ENCODE measurements at regions not wholly inside any gene's neighbourhood (a gene's known extent, or its start where the extent isn't known, plus 50 kb on each side); places are given as distances from the start of the nearest gene placed in this dataset.

GRCh38 chr2:59074071-59074470 lies 832.9 kb upstream of the FANCL start:
- Histone ChIP-seq H3K27me3 (ENCODE audit: control insufficient read depth, insufficient read depth, low read length) (no peaks in the 10 kb centered on the region), H3K4me1 (ENCODE audit: control insufficient read depth, insufficient read depth, low read length) (peaks cover 2% of the 10 kb centered on the region), H3K4me3 (ENCODE audit: low read length) (no peak overlapping the region), H3K27ac (ENCODE audit: low read depth, low read length) (no peak overlapping the region), H3K36me3 (ENCODE audit: control insufficient read depth, insufficient read depth, low read length) (no peaks in the 10 kb centered on the region), H3K9ac (ENCODE audit: low read length) (no peak overlapping the region)

- Histone ChIP-seq H3K4me3 (ENCODE audit: low read length) (no peak overlapping the region), H3K36me3 (ENCODE audit: control insufficient read depth, insufficient read depth, low read length) (no peaks in the 10 kb centered on the region), H3K4me1 (ENCODE audit: control insufficient read depth, insufficient read depth, low read length) (peaks cover 5% of the 10 kb centered on the region), H3K27me3 (ENCODE audit: control insufficient read depth, insufficient read depth, low read length) (no peaks in the 10 kb centered on the region), H3K9ac (ENCODE audit: low read length) (no peak overlapping the region), H3K27ac (ENCODE audit: low read depth, low read length) (no peak overlapping the region)
Measured at GRCh38 chr2:59073286-59073685, 832.2 kb upstream of the FANCL start.

GRCh38 chr2:59068255-59068654 lies 827.1 kb upstream of the FANCL start:
- Histone ChIP-seq H3K36me3 (ENCODE audit: control insufficient read depth, insufficient read depth, low read length) (no peaks in the 10 kb centered on the region), H3K4me1 (ENCODE audit: control insufficient read depth, insufficient read depth, low read length) (peaks cover 5% of the 10 kb centered on the region)

GRCh38 chr2:59066787-59067399 lies 825.8 kb upstream of the FANCL start:
- H3K9ac ChIP-seq (ENCODE audit: low read length) = no peak overlapping the region
- H3K36me3 ChIP-seq (ENCODE audit: control insufficient read depth, insufficient read depth, low read length) = no peaks in the 10 kb centered on the region
- H3K27me3 ChIP-seq (ENCODE audit: control insufficient read depth, insufficient read depth, low read length) = no peaks in the 10 kb centered on the region
- no peak overlapping the region for H3K27ac ChIP-seq (ENCODE audit: low read depth, low read length)
- H3K4me1 ChIP-seq (ENCODE audit: control insufficient read depth, insufficient read depth, low read length) = peaks cover 5% of the 10 kb centered on the region
- H3K4me3 ChIP-seq (ENCODE audit: low read length) = no peak overlapping the region

More at GRCh38 chr2:59068255-59068654, 827.1 kb upstream of the FANCL start:
- H3K4me3 ChIP-seq (ENCODE audit: low read length) = no peak overlapping the region
- no peak overlapping the region for H3K9ac ChIP-seq (ENCODE audit: low read length)
- no peaks in the 10 kb centered on the region for H3K27me3 ChIP-seq (ENCODE audit: control insufficient read depth, insufficient read depth, low read length)
- no peak overlapping the region for H3K27ac ChIP-seq (ENCODE audit: low read depth, low read length)

- Histone ChIP-seq H3K9ac (ENCODE audit: low read length) (no peak overlapping the region), H3K27me3 (ENCODE audit: control insufficient read depth, insufficient read depth, low read length) (no peaks in the 10 kb centered on the region), H3K4me3 (ENCODE audit: low read length) (no peak overlapping the region), H3K4me1 (ENCODE audit: control insufficient read depth, insufficient read depth, low read length) (no peaks in the 10 kb centered on the region), H3K27ac (ENCODE audit: low read depth, low read length) (no peak overlapping the region), H3K36me3 (ENCODE audit: control insufficient read depth, insufficient read depth, low read length) (no peaks in the 10 kb centered on the region)
Measured at GRCh38 chr2:59047373-59047995, 806.4 kb upstream of the FANCL start.

GRCh38 chr2:59046401-59047372 lies 805.6 kb upstream of the FANCL start:
- H3K27ac ChIP-seq (ENCODE audit: low read depth, low read length) = no peak overlapping the region
- H3K36me3 ChIP-seq (ENCODE audit: control insufficient read depth, insufficient read depth, low read length) = no peaks in the 10 kb centered on the region
- H3K27me3 ChIP-seq (ENCODE audit: control insufficient read depth, insufficient read depth, low read length) = no peaks in the 10 kb centered on the region

GRCh38 chr2:59044736-59045135 lies 803.6 kb upstream of the FANCL start:
- no peaks in the 10 kb centered on the region for H3K4me1 ChIP-seq (ENCODE audit: control insufficient read depth, insufficient read depth, low read length)
- H3K9ac ChIP-seq (ENCODE audit: low read length) = no peak overlapping the region
- no peaks in the 10 kb centered on the region for H3K27me3 ChIP-seq (ENCODE audit: control insufficient read depth, insufficient read depth, low read length)
- no peak overlapping the region for H3K27ac ChIP-seq (ENCODE audit: low read depth, low read length)
- H3K4me3 ChIP-seq (ENCODE audit: low read length) = no peak overlapping the region
- no peaks in the 10 kb centered on the region for H3K36me3 ChIP-seq (ENCODE audit: control insufficient read depth, insufficient read depth, low read length)

More at GRCh38 chr2:59046401-59047372, 805.6 kb upstream of the FANCL start:
- no peak overlapping the region for H3K9ac ChIP-seq (ENCODE audit: low read length)
- no peak overlapping the region for H3K4me3 ChIP-seq (ENCODE audit: low read length)
- H3K4me1 ChIP-seq (ENCODE audit: control insufficient read depth, insufficient read depth, low read length) = no peaks in the 10 kb centered on the region

GRCh38 chr2:59041139-59041538 lies 800.0 kb upstream of the FANCL start:
- Histone ChIP-seq H3K4me1 (ENCODE audit: control insufficient read depth, insufficient read depth, low read length) (no peaks in the 10 kb centered on the region), H3K27ac (ENCODE audit: low read depth, low read length) (no peak overlapping the region), H3K36me3 (ENCODE audit: control insufficient read depth, insufficient read depth, low read length) (no peaks in the 10 kb centered on the region), H3K9ac (ENCODE audit: low read length) (no peak overlapping the region), H3K27me3 (ENCODE audit: control insufficient read depth, insufficient read depth, low read length) (no peaks in the 10 kb centered on the region), H3K4me3 (ENCODE audit: low read length) (no peak overlapping the region)

GRCh38 chr2:59034837-59035236 lies 793.7 kb upstream of the FANCL start:
- H3K27me3 ChIP-seq (ENCODE audit: control insufficient read depth, insufficient read depth, low read length) = no peaks in the 10 kb centered on the region
- peak overlapping the region; percentile 11 for H3K27ac ChIP-seq (ENCODE audit: low read depth, low read length)
- no peak overlapping the region for H3K4me3 ChIP-seq (ENCODE audit: low read length)
- no peaks in the 10 kb centered on the region for H3K36me3 ChIP-seq (ENCODE audit: control insufficient read depth, insufficient read depth, low read length)
- peaks cover 5% of the 10 kb centered on the region for H3K4me1 ChIP-seq (ENCODE audit: control insufficient read depth, insufficient read depth, low read length)
- no peak overlapping the region for H3K9ac ChIP-seq (ENCODE audit: low read length)

GRCh38 chr2:59034106-59034505 lies 793.0 kb upstream of the FANCL start:
- no peak overlapping the region for H3K9ac ChIP-seq (ENCODE audit: low read length)
- H3K27ac ChIP-seq (ENCODE audit: low read depth, low read length) = peak overlapping the region; percentile 11
- H3K4me1 ChIP-seq (ENCODE audit: control insufficient read depth, insufficient read depth, low read length) = peaks cover 5% of the 10 kb centered on the region
- H3K27me3 ChIP-seq (ENCODE audit: control insufficient read depth, insufficient read depth, low read length) = no peaks in the 10 kb centered on the region
- no peak overlapping the region for H3K4me3 ChIP-seq (ENCODE audit: low read length)
- no peaks in the 10 kb centered on the region for H3K36me3 ChIP-seq (ENCODE audit: control insufficient read depth, insufficient read depth, low read length)

GRCh38 chr2:59033661-59034060 lies 792.5 kb upstream of the FANCL start:
- H3K27me3 ChIP-seq (ENCODE audit: control insufficient read depth, insufficient read depth, low read length) = no peaks in the 10 kb centered on the region
- H3K27ac ChIP-seq (ENCODE audit: low read depth, low read length) = no peak overlapping the region
- peaks cover 5% of the 10 kb centered on the region for H3K4me1 ChIP-seq (ENCODE audit: control insufficient read depth, insufficient read depth, low read length)
- H3K9ac ChIP-seq (ENCODE audit: low read length) = no peak overlapping the region
- H3K4me3 ChIP-seq (ENCODE audit: low read length) = no peak overlapping the region
- H3K36me3 ChIP-seq (ENCODE audit: control insufficient read depth, insufficient read depth, low read length) = no peaks in the 10 kb centered on the region

- Histone ChIP-seq H3K9ac (ENCODE audit: low read length) (no peak overlapping the region), H3K4me1 (ENCODE audit: control insufficient read depth, insufficient read depth, low read length) (peaks cover 5% of the 10 kb centered on the region), H3K4me3 (ENCODE audit: low read length) (no peak overlapping the region), H3K36me3 (ENCODE audit: control insufficient read depth, insufficient read depth, low read length) (no peaks in the 10 kb centered on the region), H3K27me3 (ENCODE audit: control insufficient read depth, insufficient read depth, low read length) (no peaks in the 10 kb centered on the region), H3K27ac (ENCODE audit: low read depth, low read length) (no peak overlapping the region)
Measured at GRCh38 chr2:59032499-59032898, 791.4 kb upstream of the FANCL start.

All from rectal smooth muscle tissue (tissue), 1 donor.